LNCaP clone FGC (cell line): ENCODE measurements at regions not wholly inside any gene's neighbourhood (a gene's known extent, or its start where the extent isn't known, plus 50 kb on each side); places are given as distances from the start of the nearest gene placed in this dataset.

ENCODE experiments used
- DNase-seq: peaks from one replicate; pipeline ENCODE4 v3.0.0-alpha.2; 2011; ENCODE audit warnings: low read depth
- H3K4me3 ChIP-seq: 2 replicates; pipeline ENCODE4 v1.5.1; 2011; ENCODE audit warnings: mild to moderate bottlenecking, low read depth, low read length, control low read depth
- CTCF ChIP-seq: IDR thresholded peaks from 2 replicates; pipeline ENCODE4 v1.5.1; 2012; ENCODE audit warnings: mild to moderate bottlenecking; ENCODE audit not compliant: control insufficient read depth, insufficient read depth; ENCODE audit errors: extremely low read depth

- TF ChIP-seq CTCF, result no peak
- no peak overlapping the region for H3K4me3 ChIP-seq
- no peak for DNase-seq
These were observed 74.8 kb upstream of the SALL1 start for GRCh38 chr16:51225878-51226277.

GRCh38 chr16:51224317-51224716 is 73.2 kb upstream of the SALL1 start:
- DNase-seq, result no peak
- H3K4me3 ChIP-seq, result no peak overlapping the region

GRCh38 chr16:51222016-51222415 is 70.9 kb upstream of the SALL1 start:
- TF ChIP-seq CTCF, result no peak
- H3K4me3 ChIP-seq, result no peak overlapping the region
- DNase-seq, result no peak

More at GRCh38 chr16:51224317-51224716, 73.2 kb upstream of the SALL1 start:
- no peak for TF ChIP-seq CTCF

GRCh38 chr16:51211148-51211547 is 60.1 kb upstream of the SALL1 start:
- no peak for TF ChIP-seq CTCF
- DNase-seq, result no peak
- H3K4me3 ChIP-seq, result no peak overlapping the region

- DNase-seq, result no peak
- H3K4me3 ChIP-seq, result no peak overlapping the region
- TF ChIP-seq CTCF, result no peak
These were observed 59.0 kb upstream of the SALL1 start for GRCh38 chr16:51210087-51210486.

- H3K4me3 ChIP-seq, result no peak overlapping the region
- no peak for TF ChIP-seq CTCF
- DNase-seq, result no peak
These were observed 50.5 kb upstream of the SALL1 start for GRCh38 chr16:51201604-51202003.
